Hindlimb muscle (tissue), 1 donor: ENCODE measurements at regions not wholly inside any gene's neighbourhood (a gene's known extent, or its start where the extent isn't known, plus 50 kb on each side); places are given as distances from the start of the nearest gene placed in this dataset.

Source experiments
- DNase-seq: peaks from one replicate; pipeline ENCODE4 v3.0.0-alpha.2; 2013

DNA sequence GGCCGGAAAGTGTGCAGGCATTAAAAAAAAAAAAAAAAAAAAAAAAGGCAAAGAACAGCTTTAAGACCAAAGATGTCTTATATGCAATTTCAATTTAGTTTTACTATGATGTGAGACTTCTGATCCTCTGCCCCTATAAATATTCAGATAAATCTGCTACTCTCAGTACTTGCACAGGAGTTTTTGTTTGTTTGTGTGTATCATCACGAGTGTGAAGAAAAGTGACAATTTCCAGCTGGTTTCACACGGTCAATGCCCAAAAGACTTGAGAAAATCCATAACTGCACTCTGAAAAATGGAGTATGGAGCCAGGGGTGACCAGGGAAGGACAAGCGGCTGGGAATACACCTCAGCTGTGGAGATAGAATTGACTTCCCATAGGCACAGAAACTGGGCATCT, 757.7 kb downstream of the C6orf118 start:
- DNase-seq: no peak

DNA sequence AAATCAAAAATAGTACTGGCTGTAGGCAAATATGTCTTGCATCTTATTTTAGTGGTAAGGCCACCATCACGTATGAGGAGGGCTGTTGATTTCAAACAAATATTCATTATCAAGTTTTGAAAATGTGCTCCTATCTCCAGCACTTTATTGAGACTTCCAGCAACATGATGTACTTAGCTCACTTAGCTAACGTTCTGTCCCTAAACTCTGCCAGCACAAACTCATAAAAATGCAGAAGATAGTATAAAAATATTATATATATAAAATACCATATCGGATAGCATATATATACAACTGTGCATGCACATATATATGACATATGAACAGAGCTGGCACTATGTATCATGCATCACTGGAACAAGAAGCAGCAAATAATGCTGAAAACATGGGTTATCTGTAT, 762.3 kb downstream of the C6orf118 start:
- DNase-seq: no peak

DNA sequence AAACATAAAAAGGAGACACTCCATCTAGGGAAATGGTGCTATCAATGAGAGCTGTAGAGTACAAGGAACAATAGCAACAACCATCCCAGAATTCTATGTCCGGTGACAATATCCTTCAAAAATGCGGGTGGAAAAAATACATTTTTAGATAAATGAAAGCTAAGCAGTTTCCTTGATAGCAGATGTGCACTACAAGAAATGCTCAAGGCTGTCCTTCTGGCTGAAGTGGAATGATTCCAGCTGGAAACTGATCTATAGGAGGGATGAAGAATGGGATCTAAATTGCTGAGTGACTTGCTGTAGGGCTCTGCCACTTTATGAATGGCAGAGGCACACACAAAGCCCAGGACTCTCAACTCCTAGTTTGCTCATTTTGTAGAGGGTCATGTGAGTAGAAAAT, 763.1 kb downstream of the C6orf118 start:
- DNase-seq: no peak

DNA sequence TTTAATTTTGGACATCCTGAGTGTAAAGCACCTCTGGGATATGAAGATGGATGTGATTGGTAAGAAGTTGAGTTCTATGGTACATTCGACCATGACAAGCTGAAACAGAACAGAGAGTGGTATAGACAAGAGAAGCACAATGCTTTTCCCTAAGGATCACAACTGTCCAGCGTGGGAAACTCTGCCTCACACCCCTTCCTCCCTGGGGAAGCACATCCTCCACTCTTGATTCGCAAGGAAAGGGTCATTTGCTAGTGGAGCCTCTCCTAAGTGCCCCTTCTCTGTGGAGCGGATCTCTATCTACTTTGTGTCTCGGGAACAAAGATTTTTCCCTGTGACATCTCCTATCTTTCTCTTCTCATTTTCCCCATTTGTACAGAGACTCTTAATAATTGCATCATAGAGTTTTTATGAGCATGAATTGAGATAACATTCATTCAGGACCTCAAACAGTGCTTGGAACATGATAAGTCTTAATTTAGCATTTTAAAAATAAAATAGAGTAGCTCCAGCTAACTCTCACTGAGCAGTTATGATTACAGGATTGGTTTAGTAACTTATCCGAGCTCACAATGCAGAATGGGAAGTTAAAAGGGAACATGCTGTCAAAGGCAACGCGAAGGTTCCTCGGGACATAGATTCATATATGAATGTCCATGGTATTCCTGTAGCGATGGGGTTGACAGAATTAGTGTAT, 775.2 kb downstream of the C6orf118 start:
- no peak for DNase-seq

DNA sequence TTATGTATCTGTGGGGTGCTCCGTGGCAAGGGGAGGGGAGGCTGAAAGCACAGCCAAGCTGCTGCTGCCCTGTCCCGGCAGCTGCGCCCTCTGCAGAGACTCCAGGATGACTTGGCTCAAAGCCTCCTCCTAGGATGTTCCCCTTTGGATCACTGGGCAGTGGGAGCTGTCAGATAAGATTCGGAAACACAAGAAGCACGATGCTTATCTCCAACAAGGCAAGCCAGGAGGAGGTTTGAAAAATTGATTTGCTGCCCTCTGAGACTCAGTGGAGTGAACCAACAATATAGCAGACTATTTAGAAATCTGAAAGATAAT, 776.4 kb downstream of the C6orf118 start:
- no peak for DNase-seq

- no peak for DNase-seq
Observed at GRCh38 chr6:164532198-164533044, 777.0 kb downstream of the C6orf118 start.

GRCh38 chr6:164531736-164532135, 777.7 kb downstream of the C6orf118 start:
- DNase-seq: no peak

DNA sequence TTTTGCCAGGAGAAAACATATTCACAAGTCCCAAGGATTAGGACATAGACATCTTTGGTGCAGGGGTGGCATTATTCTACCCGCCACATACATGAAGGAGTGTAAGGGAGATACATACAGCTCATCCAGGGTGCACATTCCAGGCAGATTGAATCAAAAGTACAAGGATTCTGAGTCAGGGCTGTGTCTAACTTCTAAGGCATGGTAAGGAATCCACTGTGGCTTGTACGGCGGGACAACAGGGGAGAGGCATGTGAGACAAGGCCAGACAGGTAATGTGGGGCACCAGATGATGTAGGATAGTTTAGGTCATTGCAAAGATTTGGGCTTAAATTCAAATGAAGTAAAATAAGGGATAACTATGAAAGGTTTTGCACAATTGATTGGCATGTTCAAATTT, 780.9 kb downstream of the C6orf118 start:
- DNase-seq: no peak

DNA sequence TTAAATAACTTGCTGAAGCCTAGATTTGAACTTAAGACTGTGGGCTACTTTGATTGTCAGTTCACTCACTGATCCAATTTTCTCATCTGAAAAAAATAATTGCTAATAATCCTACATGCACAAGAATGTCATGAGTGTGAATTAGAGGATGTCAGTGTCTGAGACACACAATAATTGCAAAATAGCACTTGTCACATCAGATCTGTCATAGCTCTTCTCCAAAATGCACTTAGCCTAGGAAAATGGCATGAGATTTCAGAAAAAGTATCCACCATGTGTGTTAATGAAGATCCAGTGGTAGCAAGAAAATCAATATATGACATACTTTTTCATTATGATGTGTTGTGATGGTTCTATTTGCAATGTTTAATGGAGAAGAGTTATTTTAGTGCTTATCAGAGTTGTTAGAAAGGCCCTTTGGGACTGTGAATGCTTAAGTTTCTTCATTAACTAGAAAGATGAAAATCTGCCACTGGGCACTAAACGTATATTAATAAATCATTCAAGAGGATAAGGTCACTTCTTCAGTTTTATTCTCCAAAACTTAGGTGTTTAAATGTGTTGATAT, 786.2 kb downstream of the C6orf118 start:
- no peak for DNase-seq

- DNase-seq: no peak
Observed at GRCh38 chr6:164520916-164521315, 788.5 kb downstream of the C6orf118 start.

- peak; percentile 23 for DNase-seq
Observed at GRCh38 chr6:164507206-164507940, 802.0 kb downstream of the C6orf118 start.

DNA sequence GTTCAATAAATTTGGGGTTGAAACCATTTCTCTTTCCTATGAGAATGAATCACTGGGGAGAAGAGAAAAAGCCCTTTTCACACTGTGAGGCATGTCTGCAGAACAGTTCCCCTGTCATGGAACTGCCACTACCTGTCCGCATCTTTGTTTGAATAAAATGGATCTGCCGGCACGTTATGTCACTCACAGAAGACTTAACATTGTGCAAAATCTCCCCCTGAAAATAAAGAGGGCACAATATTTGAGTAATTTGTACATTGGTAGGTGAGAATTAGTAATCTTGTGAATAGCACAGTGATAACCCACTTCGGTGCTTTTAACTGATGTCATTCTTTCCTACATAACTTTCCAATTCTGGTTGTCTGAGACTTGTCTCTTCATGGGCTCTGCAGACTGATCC, 804.0 kb downstream of the C6orf118 start:
- no peak for DNase-seq

DNA sequence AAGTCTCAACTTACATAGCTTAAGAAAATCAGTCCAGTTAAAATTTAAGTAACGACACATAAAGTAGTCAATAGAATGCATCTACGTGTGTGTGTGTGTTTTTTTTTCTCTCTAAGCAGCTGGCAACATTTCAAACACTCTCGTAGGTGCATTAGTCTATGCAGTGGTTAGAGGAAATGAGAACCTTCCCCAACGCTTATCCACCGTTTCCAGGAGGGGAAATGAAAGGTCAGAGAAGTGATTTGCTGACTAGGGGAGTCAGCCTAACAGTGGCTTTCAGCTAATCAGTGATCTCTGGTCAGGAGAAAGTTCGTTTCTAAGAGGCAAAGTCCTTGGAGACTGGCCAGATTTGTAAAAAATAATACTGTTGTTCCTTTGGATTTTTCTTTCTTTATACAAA, 806.6 kb downstream of the C6orf118 start:
- DNase-seq: no peak

DNA sequence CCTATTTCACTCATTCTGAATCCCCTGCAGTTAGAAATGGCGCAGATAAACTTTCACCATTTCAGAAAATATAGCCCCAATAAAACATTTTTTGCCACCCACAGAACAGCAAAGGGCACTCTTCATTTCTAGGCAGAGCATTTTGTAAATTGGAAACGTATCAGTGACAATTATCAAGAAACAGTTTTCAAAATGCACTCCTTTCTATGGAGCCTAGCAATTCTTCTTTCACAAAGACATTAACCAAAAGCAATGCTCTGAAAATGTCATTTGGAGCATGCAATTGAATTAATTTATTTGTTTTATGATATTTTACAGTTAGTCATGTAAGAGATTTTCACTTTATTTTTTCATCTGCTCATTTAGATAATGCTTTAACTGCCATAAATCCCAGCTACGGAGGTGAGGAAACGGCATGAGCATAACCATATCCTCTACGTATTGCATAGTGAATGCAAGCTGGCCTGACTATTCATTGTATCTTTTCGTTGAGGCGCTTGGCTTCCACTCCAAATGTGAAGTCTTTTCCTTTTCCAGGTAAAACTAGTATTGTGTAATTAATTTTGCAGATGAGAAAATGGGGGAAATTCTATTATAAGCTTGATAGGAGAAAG, 813.4 kb downstream of the C6orf118 start:
- DNase-seq: no peak

GRCh38 chr6:164478426-164478825, 831.0 kb downstream of the C6orf118 start:
- no peak for DNase-seq

DNA sequence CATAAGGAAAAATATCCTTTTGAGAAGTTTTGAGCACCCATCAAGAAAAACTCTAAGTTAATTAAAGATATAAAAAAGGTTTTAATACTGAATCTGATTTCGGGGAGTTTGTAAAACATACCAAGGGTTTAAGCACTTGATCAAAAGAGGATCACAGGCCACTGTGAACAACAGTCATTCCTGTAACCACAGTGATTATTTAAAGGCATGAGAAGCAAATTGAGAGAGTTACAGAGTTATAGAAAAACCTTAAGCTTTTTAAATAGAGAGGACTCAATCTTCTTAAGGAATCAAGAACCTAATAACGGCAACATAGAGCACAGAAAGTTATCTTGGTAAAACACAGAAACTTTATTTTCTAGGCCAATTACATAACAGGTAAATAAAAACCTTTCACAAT, 831.6 kb downstream of the C6orf118 start:
- DNase-seq: no peak

- DNase-seq: no peak
Observed at GRCh38 chr6:164477101-164477500, 832.3 kb downstream of the C6orf118 start.

- DNase-seq: no peak
Observed at GRCh38 chr6:164469276-164469949, 840.0 kb downstream of the C6orf118 start.

DNA sequence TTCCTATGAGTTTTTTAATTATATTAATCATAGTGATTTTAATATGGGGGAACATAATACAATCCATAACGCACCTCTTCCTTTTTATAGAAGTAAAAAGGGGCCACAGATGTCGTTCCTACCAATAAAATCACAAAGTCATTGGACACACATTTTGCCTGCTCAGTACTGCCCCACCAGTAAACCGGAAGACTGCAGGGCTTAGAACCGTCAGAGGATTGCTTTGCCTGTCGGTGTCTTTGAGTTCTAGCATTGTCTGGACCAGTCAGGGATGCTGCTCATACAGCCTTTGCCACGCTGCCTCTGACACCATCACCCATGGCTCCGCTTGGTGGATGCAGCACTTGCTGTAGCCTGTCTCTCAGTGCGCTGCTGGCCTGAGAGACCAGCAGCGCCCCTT, 853.6 kb downstream of the C6orf118 start:
- DNase-seq: no peak

DNA sequence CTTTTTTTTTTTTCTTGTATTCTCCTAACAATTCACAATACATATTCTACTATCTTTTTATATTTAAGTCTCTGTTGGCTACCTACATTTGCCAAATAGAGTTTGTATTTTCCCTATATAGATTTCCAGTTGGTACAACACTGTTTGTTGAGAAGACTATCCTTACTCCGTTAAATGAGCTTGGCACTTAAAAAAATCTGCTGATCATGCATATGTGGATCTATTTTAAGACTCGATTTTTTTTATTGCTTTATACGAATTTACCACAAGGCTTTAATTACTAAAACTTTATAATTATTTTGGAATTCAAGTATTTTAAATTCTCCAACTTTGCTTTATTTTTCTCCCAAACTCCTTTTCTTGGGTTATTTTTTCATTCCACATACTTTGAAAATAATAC, 855.6 kb downstream of the C6orf118 start:
- DNase-seq: no peak

- no peak for DNase-seq
Observed at GRCh38 chr6:164442572-164442971, 866.8 kb downstream of the C6orf118 start.

DNA sequence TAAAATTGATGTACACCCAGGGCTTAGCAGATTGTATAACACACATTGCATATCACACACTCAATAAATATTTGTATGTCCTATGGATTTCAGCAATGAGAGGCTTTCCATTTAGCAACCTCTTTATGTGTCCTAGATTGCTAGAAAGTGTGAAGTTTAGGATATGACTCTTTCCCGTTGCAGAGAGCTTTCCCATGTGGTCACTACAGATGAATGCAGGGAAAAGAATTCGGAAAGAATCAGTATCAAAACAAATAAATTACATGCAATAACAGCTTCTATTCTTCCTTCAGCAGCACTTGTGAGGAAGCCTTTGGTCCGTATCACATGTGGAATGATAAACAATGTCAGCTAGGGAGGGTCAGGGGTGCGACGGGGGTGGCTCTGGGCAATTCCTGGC, 870.1 kb downstream of the C6orf118 start:
- DNase-seq: no peak
